ENCODE measurements at regions not wholly inside any gene's neighbourhood (a gene's known extent, or its start where the extent isn't known, plus 50 kb on each side); places are given as distances from the start of the nearest gene placed in this dataset.

DNA sequence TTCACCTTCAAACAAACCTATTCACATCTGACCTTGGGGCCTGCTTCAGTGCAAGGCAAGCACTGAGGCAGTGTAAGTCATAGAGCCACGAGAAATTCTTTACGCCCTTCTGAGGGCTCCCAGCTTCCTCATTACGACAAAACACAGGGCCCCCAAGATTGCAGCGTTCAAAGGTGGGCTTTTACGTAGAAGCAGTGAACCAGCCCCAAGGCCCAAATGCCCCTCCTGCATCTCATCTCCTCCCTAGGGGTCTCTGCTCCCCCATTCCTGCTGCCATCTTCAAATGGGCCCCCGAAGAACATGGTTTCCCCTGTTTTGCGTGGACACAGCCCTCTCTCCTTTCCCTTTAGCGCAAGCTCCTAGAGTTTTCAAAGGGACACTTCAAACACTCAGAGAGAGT, 285.1 kb downstream of the MEX3B start:
- Histone ChIP-seq H3K9ac (ENCODE audit: low read length) (no peak overlapping the region), H3K36me3 (ENCODE audit: control insufficient read depth in 1 of 2, insufficient read depth in 2 of 2, low read depth in 1 of 2, low read length in 2 of 2) (no peaks in the 10 kb centered on the region), H3K23ac (ENCODE audit: low read length in 2 of 2) (no peak overlapping the region), H4K8ac (ENCODE audit: low read length) (no peak overlapping the region), H3K14ac (ENCODE audit: low read length in 2 of 2) (no peak overlapping the region), H3K27ac (ENCODE audit: low read length, poor library complexity, severe bottlenecking) (no peak overlapping the region), H3K18ac (ENCODE audit: low read depth in 1 of 2, low read length in 2 of 2) (no peak overlapping the region), H4K91ac (ENCODE audit: low read length) (no peak overlapping the region), H3K4me1 (ENCODE audit: control insufficient read depth, insufficient read depth, low read depth, low read length) (no peaks in the 10 kb centered on the region), H2AFZ (ENCODE audit: low read depth, low read length) (no peak overlapping the region), H3K27me3 (ENCODE audit: control insufficient read depth in 1 of 2, insufficient read depth in 1 of 2, low read length in 2 of 2) (no peaks in the 10 kb centered on the region), H3K9me3 (ENCODE audit: control insufficient read depth, low read length) (no peaks in the 10 kb centered on the region), H3K79me1 (replicated peaks; ENCODE audit: low read length, poor library complexity, severe bottlenecking) (no peaks in the 10 kb centered on the region), H3K4me3 (ENCODE audit: insufficient read depth in 1 of 2, low read depth in 1 of 2, low read length in 2 of 2) (no peak overlapping the region), H3K4ac (ENCODE audit: low read depth in 1 of 2, low read length in 2 of 2) (no peak overlapping the region), H2BK5ac (ENCODE audit: low read depth, low read length, poor library complexity, severe bottlenecking) (no peak overlapping the region), H2BK120ac (ENCODE audit: low read depth, low read length) (no peak overlapping the region), H3K4me2 (ENCODE audit: low read length, poor library complexity, severe bottlenecking) (no peak overlapping the region), H2BK12ac (ENCODE audit: low read length in 2 of 2) (no peak overlapping the region), H2BK15ac (ENCODE audit: low read depth, poor library complexity, severe bottlenecking) (no peak overlapping the region), H2AK5ac (ENCODE audit: low read length, severe bottlenecking) (no peak overlapping the region)
- no peak for DNase-seq
- WGBS, result 93% methylated on average over 7 of the region's 8 CpGs

- no peak overlapping the region for H4K91ac ChIP-seq (ENCODE audit: low read length)
- H4K8ac ChIP-seq (ENCODE audit: low read length), result no peak overlapping the region
- H2AK5ac ChIP-seq (ENCODE audit: low read length, severe bottlenecking), result no peak overlapping the region
- H3K4me2 ChIP-seq (ENCODE audit: low read length, poor library complexity, severe bottlenecking), result no peak overlapping the region
- no peak overlapping the region for H3K18ac ChIP-seq (ENCODE audit: low read depth in 1 of 2, low read length in 2 of 2)
- no peaks in the 10 kb centered on the region for H3K27me3 ChIP-seq (ENCODE audit: control insufficient read depth in 1 of 2, insufficient read depth in 1 of 2, low read length in 2 of 2)
- H3K14ac ChIP-seq (ENCODE audit: low read length in 2 of 2), result no peak overlapping the region
- no peak overlapping the region for H2BK5ac ChIP-seq (ENCODE audit: low read depth, low read length, poor library complexity, severe bottlenecking)
- no peaks in the 10 kb centered on the region for H3K4me1 ChIP-seq (ENCODE audit: control insufficient read depth, insufficient read depth, low read depth, low read length)
- no peak for DNase-seq
- H3K27ac ChIP-seq (ENCODE audit: low read length, poor library complexity, severe bottlenecking), result no peak overlapping the region
- H3K9me3 ChIP-seq (ENCODE audit: control insufficient read depth, low read length), result no peaks in the 10 kb centered on the region
- H3K36me3 ChIP-seq (ENCODE audit: control insufficient read depth in 1 of 2, insufficient read depth in 2 of 2, low read depth in 1 of 2, low read length in 2 of 2), result no peaks in the 10 kb centered on the region
- H2AFZ ChIP-seq (ENCODE audit: low read depth, low read length), result no peak overlapping the region
- no peak overlapping the region for H2BK15ac ChIP-seq (ENCODE audit: low read depth, poor library complexity, severe bottlenecking)
- H3K79me1 ChIP-seq (replicated peaks; ENCODE audit: low read length, poor library complexity, severe bottlenecking), result no peaks in the 10 kb centered on the region
- no peak overlapping the region for H3K4me3 ChIP-seq (ENCODE audit: insufficient read depth in 1 of 2, low read depth in 1 of 2, low read length in 2 of 2)
- 67% methylated on average over 1 of the region's 2 CpGs for WGBS
- H2BK120ac ChIP-seq (ENCODE audit: low read depth, low read length), result no peak overlapping the region
- H3K23ac ChIP-seq (ENCODE audit: low read length in 2 of 2), result no peak overlapping the region
- H2BK12ac ChIP-seq (ENCODE audit: low read length in 2 of 2), result no peak overlapping the region
- H3K4ac ChIP-seq (ENCODE audit: low read depth in 1 of 2, low read length in 2 of 2), result no peak overlapping the region
- no peak overlapping the region for H3K9ac ChIP-seq (ENCODE audit: low read length)
Observed at GRCh38 chr15:81758818-81759284, 287.0 kb downstream of the MEX3B start.

DNA sequence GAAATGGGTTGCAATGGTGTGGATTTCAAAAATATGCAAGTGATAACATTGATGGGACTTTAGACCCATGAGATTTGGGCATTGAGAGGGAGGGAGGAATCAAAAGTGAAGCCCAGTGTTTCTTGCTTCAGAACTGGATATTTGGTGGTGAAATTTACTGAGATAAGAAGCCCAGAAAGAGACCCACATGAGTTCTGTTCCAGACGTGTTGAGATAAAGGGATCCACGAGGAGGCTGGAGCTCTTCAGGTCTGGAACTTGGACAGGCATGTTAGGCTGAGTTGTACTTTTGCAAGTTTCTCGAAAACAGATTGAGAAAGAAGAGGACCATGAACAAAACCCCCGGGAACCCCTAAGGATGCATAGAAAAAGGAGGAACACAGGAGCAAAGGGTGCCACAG, 290.2 kb downstream of the MEX3B start:
- peaks cover 0 to 4% of the 10 kb centered on the region in 2 experiments for H3K27me3 ChIP-seq (ENCODE audit: control insufficient read depth in 1 of 2, insufficient read depth in 1 of 2, low read length in 2 of 2)
- H3K9me3 ChIP-seq (ENCODE audit: control insufficient read depth, low read length), result no peaks in the 10 kb centered on the region
- no peaks in the 10 kb centered on the region for H3K36me3 ChIP-seq (ENCODE audit: control insufficient read depth in 1 of 2, insufficient read depth in 2 of 2, low read depth in 1 of 2, low read length in 2 of 2)
- no peak overlapping the region for H2BK15ac ChIP-seq (ENCODE audit: low read depth, poor library complexity, severe bottlenecking)
- no peak overlapping the region for H4K91ac ChIP-seq (ENCODE audit: low read length)
- H3K79me1 ChIP-seq (replicated peaks; ENCODE audit: low read length, poor library complexity, severe bottlenecking), result no peaks in the 10 kb centered on the region
- WGBS, result 78% methylated on average over 4 of the region's 4 CpGs
- no peak overlapping the region for H3K9ac ChIP-seq (ENCODE audit: low read length)
- H3K4me3 ChIP-seq (ENCODE audit: insufficient read depth in 1 of 2, low read depth in 1 of 2, low read length in 2 of 2), result no peak overlapping the region
- H3K23ac ChIP-seq (ENCODE audit: low read length in 2 of 2), result no peak overlapping the region
- H3K18ac ChIP-seq (ENCODE audit: low read depth in 1 of 2, low read length in 2 of 2), result no peak overlapping the region
- no peak overlapping the region for H2AK5ac ChIP-seq (ENCODE audit: low read length, severe bottlenecking)
- no peaks in the 10 kb centered on the region for H3K4me1 ChIP-seq (ENCODE audit: control insufficient read depth, insufficient read depth, low read depth, low read length)
- DNase-seq, result no peak
- H3K4ac ChIP-seq (ENCODE audit: low read depth in 1 of 2, low read length in 2 of 2), result no peak overlapping the region
- no peak overlapping the region for H3K14ac ChIP-seq (ENCODE audit: low read length in 2 of 2)
- H2BK5ac ChIP-seq (ENCODE audit: low read depth, low read length, poor library complexity, severe bottlenecking), result no peak overlapping the region
- no peak overlapping the region for H3K27ac ChIP-seq (ENCODE audit: low read length, poor library complexity, severe bottlenecking)
- H2BK120ac ChIP-seq (ENCODE audit: low read depth, low read length), result no peak overlapping the region
- H2BK12ac ChIP-seq (ENCODE audit: low read length in 2 of 2), result no peak overlapping the region
- no peak overlapping the region for H2AFZ ChIP-seq (ENCODE audit: low read depth, low read length)
- no peak overlapping the region for H4K8ac ChIP-seq (ENCODE audit: low read length)
- H3K4me2 ChIP-seq (ENCODE audit: low read length, poor library complexity, severe bottlenecking), result no peak overlapping the region

DNA sequence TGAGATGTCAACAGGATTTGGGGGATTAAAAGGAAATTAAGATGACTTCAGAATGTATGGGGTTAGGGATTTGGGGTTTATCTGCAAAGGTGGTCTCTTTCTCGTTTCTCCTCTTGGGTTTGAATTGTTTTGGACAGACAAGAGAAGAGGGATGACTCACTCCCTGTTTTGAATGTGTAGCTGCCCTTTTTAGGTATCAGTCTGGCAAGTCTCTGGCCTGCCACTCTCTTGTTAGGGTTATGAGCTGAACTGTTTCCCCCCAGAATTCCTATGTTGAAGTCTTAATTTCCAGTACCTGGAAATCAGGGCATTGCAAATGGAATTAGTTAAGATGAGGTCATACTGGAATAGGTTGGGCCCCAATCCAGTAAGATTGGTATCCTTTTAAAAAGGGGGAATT, 291.7 kb downstream of the MEX3B start:
- Histone ChIP-seq H2BK12ac (ENCODE audit: low read length in 2 of 2) (no peak overlapping the region), H3K23ac (ENCODE audit: low read length in 2 of 2) (no peak overlapping the region), H3K9me3 (ENCODE audit: control insufficient read depth, low read length) (no peaks in the 10 kb centered on the region), H2AK5ac (ENCODE audit: low read length, severe bottlenecking) (no peak overlapping the region), H2AFZ (ENCODE audit: low read depth, low read length) (no peak overlapping the region), H3K4me2 (ENCODE audit: low read length, poor library complexity, severe bottlenecking) (no peak overlapping the region), H3K9ac (ENCODE audit: low read length) (no peak overlapping the region), H3K4me1 (ENCODE audit: control insufficient read depth, insufficient read depth, low read depth, low read length) (no peaks in the 10 kb centered on the region), H3K4me3 (ENCODE audit: insufficient read depth in 1 of 2, low read depth in 1 of 2, low read length in 2 of 2) (no peak overlapping the region), H3K79me1 (replicated peaks; ENCODE audit: low read length, poor library complexity, severe bottlenecking) (no peaks in the 10 kb centered on the region), H2BK120ac (ENCODE audit: low read depth, low read length) (no peak overlapping the region), H4K91ac (ENCODE audit: low read length) (no peak overlapping the region), H3K27ac (ENCODE audit: low read length, poor library complexity, severe bottlenecking) (no peak overlapping the region), H3K36me3 (ENCODE audit: control insufficient read depth in 1 of 2, insufficient read depth in 2 of 2, low read depth in 1 of 2, low read length in 2 of 2) (no peaks in the 10 kb centered on the region), H4K8ac (ENCODE audit: low read length) (no peak overlapping the region), H3K18ac (ENCODE audit: low read depth in 1 of 2, low read length in 2 of 2) (no peak overlapping the region), H3K27me3 (ENCODE audit: control insufficient read depth in 1 of 2, insufficient read depth in 1 of 2, low read length in 2 of 2) (peaks cover 0 to 4% of the 10 kb centered on the region in 2 experiments), H3K14ac (ENCODE audit: low read length in 2 of 2) (no peak overlapping the region), H2BK5ac (ENCODE audit: low read depth, low read length, poor library complexity, severe bottlenecking) (no peak overlapping the region), H2BK15ac (ENCODE audit: low read depth, poor library complexity, severe bottlenecking) (no peak overlapping the region), H3K4ac (ENCODE audit: low read depth in 1 of 2, low read length in 2 of 2) (no peak overlapping the region)
- DNase-seq, result no peak
- 10% methylated on average over 1 of the region's 1 CpG for WGBS
